Left lung (tissue), 4 donors: ENCODE measurements at regions not wholly inside any gene's neighbourhood (a gene's known extent, or its start where the extent isn't known, plus 50 kb on each side); places are given as distances from the start of the nearest gene placed in this dataset.

Source experiments
- ATAC-seq: fragments of 200-7000 bp; cut with Tn5 transposase; one replicate; pipeline ENCODE4 v1.9.1; 2020; ENCODE audit warnings: moderate library complexity
- DNase-seq, 4 donors: peaks; one replicate each; pipeline ENCODE4 v3.0.0-alpha.2; 2013 to 2020
- H3K27ac ChIP-seq, 2 donors: fragments of 200-600 bp; sonication (generic) in 1 of 2; one replicate each; pipeline versions ENCODE4 v1.5.0 to v1.8.0; 2020 to 2021
- H3K27me3 ChIP-seq, 2 donors: fragments of 200-600 bp; sonication (generic) in 1 of 2; one replicate each; pipeline versions ENCODE4 v1.5.0 to v1.8.0; 2020 to 2021
- H3K36me3 ChIP-seq, 2 donors: fragments of 200-600 bp; sonication (generic) in 1 of 2; one replicate each; pipeline versions ENCODE4 v1.5.0 to v1.8.0; 2020 to 2021
- H3K4me1 ChIP-seq, 2 donors: fragments of 200-600 bp; one replicate each; pipeline ENCODE4 v1.8.0; 2021
- H3K4me3 ChIP-seq, 2 donors: fragments of 200-600 bp; sonication (generic) in 1 of 2; one replicate each; pipeline versions ENCODE4 v1.5.0 to v1.8.0; 2020 to 2021; ENCODE audit warnings: mild to moderate bottlenecking in 1 of 2
- H3K9me3 ChIP-seq, 2 donors: fragments of 200-600 bp; sonication (generic) in 1 of 2; one replicate each; pipeline versions ENCODE4 v1.5.0 to v1.8.0; 2020 to 2021
- CTCF ChIP-seq, 2 donors: fragments of 200-600 bp; sonication (generic) in 1 of 2; IDR thresholded peaks; one replicate each; pipeline versions ENCODE4 v1.5.0 to v1.8.0; 2021; ENCODE audit warnings: antibody characterized with exemption in 2 of 2
- intact Hi-C, 2 donors: fragments of 100-400 bp; cut with DNase I; formaldehyde crosslinking; loops; one replicate each; pipeline versions ENCODE4 v1.11.2 to v1.14.2; 2022
- donor health status: DM: no; HTN: yes; CAD: no.
- donor health status: DM: no; HTN: no; CAD: no.

- Histone ChIP-seq H3K9me3 (no peaks in the 10 kb centered on the region), H3K27ac (no peak overlapping the region), H3K4me1 (peaks cover 4 to 17% of the 10 kb centered on the region in 2 donors), H3K36me3 (no peaks in the 10 kb centered on the region), H3K4me3 (no peak overlapping the region), H3K27me3 (no peaks in the 10 kb centered on the region)
- ATAC-seq (no peak), DNase-seq (no peak)
- intact Hi-C loops: loop anchor here in 1 of 2 donors (10.0 kb wide), 1 partner anchor 411 kb away; the partner anchor contains the start of gene THBS1
- TF ChIP-seq CTCF (IDR thresholded peaks at IDR 0.05): no peak
Observed at GRCh38 chr15:39173426-39173825, 407.5 kb upstream of the THBS1 start.

GRCh38 chr15:39174332-39174731 lies 406.5 kb upstream of the THBS1 start:
- ATAC-seq: no peak

GRCh38 chr15:39176030-39176429 lies 404.8 kb upstream of the THBS1 start:
- H3K27me3 ChIP-seq: no peaks in the 10 kb centered on the region
- intact Hi-C loops: loop anchor here in 1 of 2 donors (10.0 kb wide), 1 partner anchor 409 kb away; the partner anchor contains the start of gene THBS1
- no peak for TF ChIP-seq CTCF (IDR thresholded peaks at IDR 0.05)
- no peaks in the 10 kb centered on the region for H3K36me3 ChIP-seq
- no peak for ATAC-seq
- peaks cover 4 to 17% of the 10 kb centered on the region in 2 donors for H3K4me1 ChIP-seq
- DNase-seq: no peak
- no peaks in the 10 kb centered on the region for H3K9me3 ChIP-seq
- no peak overlapping the region for H3K27ac ChIP-seq
- H3K4me3 ChIP-seq: no peak overlapping the region

More at GRCh38 chr15:39174332-39174731, 406.5 kb upstream of the THBS1 start:
- Histone ChIP-seq H3K4me1 (peaks cover 4 to 17% of the 10 kb centered on the region in 2 donors), H3K27ac (no peak overlapping the region), H3K9me3 (no peaks in the 10 kb centered on the region), H3K36me3 (no peaks in the 10 kb centered on the region), H3K4me3 (no peak overlapping the region), H3K27me3 (no peaks in the 10 kb centered on the region)
- intact Hi-C loops: loop anchor here in 1 of 2 donors (10.0 kb wide), 1 partner anchor 410 kb away; the partner anchor contains the start of gene THBS1
- no peak for TF ChIP-seq CTCF (IDR thresholded peaks at IDR 0.05)
- no peak for DNase-seq

- H3K36me3 ChIP-seq: no peaks in the 10 kb centered on the region
- intact Hi-C loops: loop anchor here in 1 of 2 donors (10.0 kb wide), 1 partner anchor 407 kb away; the partner anchor contains the start of gene THBS1
- peaks cover 0 to 6% of the 10 kb centered on the region in 2 donors for H3K4me1 ChIP-seq
- H3K9me3 ChIP-seq: no peaks in the 10 kb centered on the region
- no peak for DNase-seq
- no peak overlapping the region for H3K27ac ChIP-seq
- no peaks in the 10 kb centered on the region for H3K27me3 ChIP-seq
- H3K4me3 ChIP-seq: no peak overlapping the region
- ATAC-seq: no peak
- no peak for TF ChIP-seq CTCF (IDR thresholded peaks at IDR 0.05)
Observed at GRCh38 chr15:39177561-39177960, 403.3 kb upstream of the THBS1 start.

GRCh38 chr15:39180030-39180429 lies 400.8 kb upstream of the THBS1 start:
- TF ChIP-seq CTCF (IDR thresholded peaks at IDR 0.05): no peak
- Histone ChIP-seq H3K4me1 (peaks cover 0 to 7% of the 10 kb centered on the region in 2 donors), H3K27ac (no peak overlapping the region), H3K9me3 (no peaks in the 10 kb centered on the region), H3K27me3 (no peaks in the 10 kb centered on the region), H3K36me3 (no peaks in the 10 kb centered on the region), H3K4me3 (no peak overlapping the region)
- intact Hi-C loops: no loop called here
- DNase-seq (peak in 2 of 4 donors; percentile 36 to 45), ATAC-seq (no peak)
